ENCODE measurements at regions not wholly inside any gene's neighbourhood (a gene's known extent, or its start where the extent isn't known, plus 50 kb on each side); places are given as distances from the start of the nearest gene placed in this dataset.
"Not testable (repeated sequence)": the region's sequence is repeated elsewhere in the genome, so short reads cannot be mapped to it uniquely, and the experiment has no call there.

GRCh38 chr6:86872810-86873209, 64.5 kb upstream of the HTR1E start:
- not testable (repeated sequence) for DNase-seq (ENCODE audit: low spot score)

GRCh38 chr6:86871681-86872080, 65.6 kb upstream of the HTR1E start:
- DNase-seq (ENCODE audit: low spot score) = no peak

GRCh38 chr6:86869500-86869899, 67.8 kb upstream of the HTR1E start:
- no peak for DNase-seq (ENCODE audit: low spot score)

- no peak for DNase-seq (ENCODE audit: low spot score)
Observed at GRCh38 chr6:86859513-86859912, 77.8 kb upstream of the HTR1E start.

- DNase-seq (ENCODE audit: low spot score) = no peak
Observed at GRCh38 chr6:86858970-86859369, 78.4 kb upstream of the HTR1E start.

GRCh38 chr6:86857783-86858182, 79.5 kb upstream of the HTR1E start:
- DNase-seq (ENCODE audit: low spot score) = no peak

- peak; percentile 16 for DNase-seq (ENCODE audit: low spot score)
Observed at GRCh38 chr6:86856937-86857563, 80.3 kb upstream of the HTR1E start.

- DNase-seq (ENCODE audit: low spot score) = no peak
Observed at GRCh38 chr6:86856379-86856778, 80.9 kb upstream of the HTR1E start.

GRCh38 chr6:86848986-86849385, 88.3 kb upstream of the HTR1E start:
- DNase-seq (ENCODE audit: low spot score) = no peak

- no peak for DNase-seq (ENCODE audit: low spot score)
Observed at GRCh38 chr6:86832686-86833085, 104.6 kb upstream of the HTR1E start.

- no peak for DNase-seq (ENCODE audit: low spot score)
Observed at GRCh38 chr6:86825436-86825835, 111.9 kb upstream of the HTR1E start.

GRCh38 chr6:86822747-86823146, 114.6 kb upstream of the HTR1E start:
- DNase-seq (ENCODE audit: low spot score) = no peak

- DNase-seq (ENCODE audit: low spot score) = no peak
Observed at GRCh38 chr6:86820750-86821149, 116.6 kb upstream of the HTR1E start.

GRCh38 chr6:86793649-86794048, 143.7 kb upstream of the HTR1E start:
- DNase-seq (ENCODE audit: low spot score) = no peak

- no peak for DNase-seq (ENCODE audit: low spot score)
Observed at GRCh38 chr6:86791476-86791875, 145.9 kb upstream of the HTR1E start.

GRCh38 chr6:86789779-86790411, 147.4 kb upstream of the HTR1E start:
- DNase-seq (ENCODE audit: low spot score) = no peak

- DNase-seq (ENCODE audit: low spot score) = no peak
Observed at GRCh38 chr6:86782328-86782727, 155.0 kb upstream of the HTR1E start.

GRCh38 chr6:86780923-86781322, 156.4 kb upstream of the HTR1E start:
- DNase-seq (ENCODE audit: low spot score) = no peak

- DNase-seq (ENCODE audit: low spot score) = no peak
Observed at GRCh38 chr6:86775893-86776292, 161.4 kb upstream of the HTR1E start.

GRCh38 chr6:86765211-86765610, 172.1 kb upstream of the HTR1E start:
- no peak for DNase-seq (ENCODE audit: low spot score)

GRCh38 chr6:86759953-86760352, 177.4 kb upstream of the HTR1E start:
- not testable (repeated sequence) for DNase-seq (ENCODE audit: low spot score)

- no peak for DNase-seq (ENCODE audit: low spot score)
Observed at GRCh38 chr6:86756640-86757229, 180.6 kb upstream of the HTR1E start.

GRCh38 chr6:86744048-86744447, 193.3 kb upstream of the HTR1E start:
- no peak for DNase-seq (ENCODE audit: low spot score)

Data from mucosa of gallbladder (tissue), 1 donor.